ENCODE measurements at regions not wholly inside any gene's neighbourhood (a gene's known extent, or its start where the extent isn't known, plus 50 kb on each side); places are given as distances from the start of the nearest gene placed in this dataset.
A peak's percentile ranks its signal among the peaks of the same experiment; 100 is the strongest.

GRCh38 chr10:10881117-10881813 lies 136.4 kb upstream of the CELF2 start:
- H3K4me3 ChIP-seq = no peak overlapping the region
- no peaks in the 10 kb centered on the region for H3K27me3 ChIP-seq
- no peak for DNase-seq
- peaks cover 9% of the 10 kb centered on the region for H3K9me3 ChIP-seq
- no peaks in the 10 kb centered on the region for H3K36me3 ChIP-seq

- DNase-seq = no peak
- Histone ChIP-seq H3K4me3 (no peak overlapping the region), H3K9me3 (peaks cover 9% of the 10 kb centered on the region), H3K36me3 (no peaks in the 10 kb centered on the region), H3K27me3 (no peaks in the 10 kb centered on the region)
Measured at GRCh38 chr10:10883737-10884136, 133.9 kb upstream of the CELF2 start.

- no peaks in the 10 kb centered on the region for H3K27me3 ChIP-seq
- H3K4me3 ChIP-seq = no peak overlapping the region
- H3K9me3 ChIP-seq = peaks cover 9% of the 10 kb centered on the region
- no peak for DNase-seq
- no peaks in the 10 kb centered on the region for H3K36me3 ChIP-seq
Measured at GRCh38 chr10:10886861-10887531, 130.7 kb upstream of the CELF2 start.

GRCh38 chr10:10891124-10892082 lies 126.3 kb upstream of the CELF2 start:
- peak; percentile 63 for DNase-seq
- Histone ChIP-seq H3K36me3 (no peaks in the 10 kb centered on the region), H3K9me3 (no peaks in the 10 kb centered on the region), H3K4me3 (no peak overlapping the region), H3K27me3 (no peaks in the 10 kb centered on the region)

GRCh38 chr10:10892290-10892875 lies 125.3 kb upstream of the CELF2 start:
- H3K27me3 ChIP-seq = no peaks in the 10 kb centered on the region

GRCh38 chr10:10897400-10897799 lies 120.3 kb upstream of the CELF2 start:
- Histone ChIP-seq H3K9me3 (peaks cover 9% of the 10 kb centered on the region; the same call in 1 of the 2 replicates), H3K4me3 (no peak overlapping the region), H3K36me3 (no peaks in the 10 kb centered on the region), H3K27me3 (no peaks in the 10 kb centered on the region)
- peak; percentile 30 for DNase-seq

More at GRCh38 chr10:10892290-10892875, 125.3 kb upstream of the CELF2 start:
- no peak overlapping the region for H3K4me3 ChIP-seq
- 0 out of 2 replicates have a peak, but pooled peaks cover 2% of the 10 kb centered on the region for H3K9me3 ChIP-seq
- H3K36me3 ChIP-seq = no peaks in the 10 kb centered on the region
- DNase-seq = no peak

- H3K4me3 ChIP-seq = no peak overlapping the region
- DNase-seq = no peak
Measured at GRCh38 chr10:10901906-10902305, 115.8 kb upstream of the CELF2 start.

GRCh38 chr10:10902951-10903350 lies 114.7 kb upstream of the CELF2 start:
- H3K9me3 ChIP-seq = peaks cover 7% of the 10 kb centered on the region; the same call in 1 of the 2 replicates
- H3K36me3 ChIP-seq = no peaks in the 10 kb centered on the region
- no peaks in the 10 kb centered on the region for H3K27me3 ChIP-seq
- H3K4me3 ChIP-seq = no peak overlapping the region
- DNase-seq = no peak

More at GRCh38 chr10:10901906-10902305, 115.8 kb upstream of the CELF2 start:
- Histone ChIP-seq H3K9me3 (peaks cover 8% of the 10 kb centered on the region; the same call in 1 of the 2 replicates), H3K27me3 (no peaks in the 10 kb centered on the region), H3K36me3 (no peaks in the 10 kb centered on the region)

- H3K9me3 ChIP-seq = 0 out of 2 replicates have a peak, but pooled peaks cover under 1% of the 10 kb centered on the region
- no peaks in the 10 kb centered on the region for H3K36me3 ChIP-seq
- no peak overlapping the region for H3K4me3 ChIP-seq
- no peaks in the 10 kb centered on the region for H3K27me3 ChIP-seq
- DNase-seq = no peak
Measured at GRCh38 chr10:10903620-10904019, 114.1 kb upstream of the CELF2 start.

- Histone ChIP-seq H3K9me3 (no peaks in the 10 kb centered on the region), H3K27me3 (no peaks in the 10 kb centered on the region), H3K4me3 (no peak overlapping the region), H3K36me3 (no peaks in the 10 kb centered on the region)
- DNase-seq = no peak
Measured at GRCh38 chr10:10910634-10911033, 107.0 kb upstream of the CELF2 start.

- H3K9me3 ChIP-seq = no peaks in the 10 kb centered on the region
- H3K27me3 ChIP-seq = no peaks in the 10 kb centered on the region
- H3K36me3 ChIP-seq = no peaks in the 10 kb centered on the region
- DNase-seq = no peak
- H3K4me3 ChIP-seq = no peak overlapping the region; the same call in 1 of the 2 replicates
Measured at GRCh38 chr10:10911035-10911434, 106.6 kb upstream of the CELF2 start.

- Histone ChIP-seq H3K9me3 (no peaks in the 10 kb centered on the region), H3K27me3 (no peaks in the 10 kb centered on the region), H3K4me3 (no peak overlapping the region; the same call in 1 of the 2 replicates), H3K36me3 (no peaks in the 10 kb centered on the region)
- peak; percentile 89 for DNase-seq
Measured at GRCh38 chr10:10911471-10911921, 106.2 kb upstream of the CELF2 start.

GRCh38 chr10:10914144-10914543 lies 103.5 kb upstream of the CELF2 start:
- no peaks in the 10 kb centered on the region for H3K27me3 ChIP-seq
- DNase-seq = no peak
- no peak overlapping the region for H3K4me3 ChIP-seq
- no peaks in the 10 kb centered on the region for H3K9me3 ChIP-seq
- no peaks in the 10 kb centered on the region for H3K36me3 ChIP-seq

GRCh38 chr10:10915215-10915614 lies 102.5 kb upstream of the CELF2 start:
- Histone ChIP-seq H3K36me3 (no peaks in the 10 kb centered on the region), H3K9me3 (no peaks in the 10 kb centered on the region), H3K27me3 (no peaks in the 10 kb centered on the region), H3K4me3 (no peak overlapping the region)
- DNase-seq = no peak

GRCh38 chr10:10917031-10917430 lies 100.6 kb upstream of the CELF2 start:
- Histone ChIP-seq H3K36me3 (no peaks in the 10 kb centered on the region), H3K9me3 (no peaks in the 10 kb centered on the region), H3K27me3 (no peaks in the 10 kb centered on the region), H3K4me3 (no peak overlapping the region)
- DNase-seq = no peak

GRCh38 chr10:10919976-10920375 lies 97.7 kb upstream of the CELF2 start:
- no peaks in the 10 kb centered on the region for H3K36me3 ChIP-seq
- H3K4me3 ChIP-seq = no peak overlapping the region
- DNase-seq = no peak
- no peaks in the 10 kb centered on the region for H3K9me3 ChIP-seq
- no peaks in the 10 kb centered on the region for H3K27me3 ChIP-seq
